ENCODE measurements at regions not wholly inside any gene's neighbourhood (a gene's known extent, or its start where the extent isn't known, plus 50 kb on each side); places are given as distances from the start of the nearest gene placed in this dataset.
A peak's percentile ranks its signal among the peaks of the same experiment; 100 is the strongest.

GRCh38 chr10:16120563-16120962, 260.3 kb upstream of the MINDY3 start:
- no peak for DNase-seq (ENCODE audit: low read depth in 1 of 2, low spot score in 2 of 2)
- ChIA-PET POLR2A (ENCODE audit: partially characterized antibody) (no interaction called here), CTCF (ENCODE audit: partially characterized antibody) (no interaction called here)
- H4K91ac ChIP-seq (replicated peaks; ENCODE audit: insufficient read length, low read length) = no peak overlapping the region
- no peak overlapping the region for H3K27ac ChIP-seq (ENCODE audit: low read depth, low read length)
- no peaks in the 10 kb centered on the region for H3K4me1 ChIP-seq (replicated peaks in 1 of 4; ENCODE audit: control insufficient read depth in 3 of 4, insufficient read depth in 4 of 4, low read length in 3 of 4)
- no peak overlapping the region for H2BK15ac ChIP-seq (ENCODE audit: low read length)
- H3K56ac ChIP-seq (replicated peaks; ENCODE audit: insufficient read length, low read depth, low read length) = no peak overlapping the region
- peak; percentile 28 for FAIRE-seq
- no peak overlapping the region for H3K23ac ChIP-seq (ENCODE audit: insufficient read length)
- no peak overlapping the region for H2BK12ac ChIP-seq (ENCODE audit: low read depth, low read length)
- no peak overlapping the region for H2AK5ac ChIP-seq (ENCODE audit: low read depth, low read length)
- no peak overlapping the region for H2BK120ac ChIP-seq (replicated peaks; ENCODE audit: low read depth, low read length)
- 83% methylated on average over 3 of the region's 3 CpGs; no CpG with 5 or more reads in 1 of the 2 experiments for WGBS, 2 experiments (ENCODE audit: extremely low coverage in 1 of 2, insufficient coverage in 1 of 2, insufficient read length in 1 of 2, insufficient replicate concordance in 2 of 2, low coverage in 1 of 2, low lambda C conversion rate in 2 of 2, missing lambda C conversion rate in 1 of 2)
- H3K23me2 ChIP-seq (ENCODE audit: low read depth, low read length) = no peaks in the 10 kb centered on the region
- H3K4me3 ChIP-seq (ENCODE audit: extremely low read depth in 1 of 4, insufficient read depth in 2 of 4, low read depth in 3 of 4, low read length in 4 of 4) = no peak overlapping the region
- H2BK20ac ChIP-seq (ENCODE audit: low read length) = no peak overlapping the region
- no peaks in the 10 kb centered on the region for H3K27me3 ChIP-seq (replicated peaks in 1 of 4; ENCODE audit: control insufficient read depth in 3 of 4, extremely low read depth in 1 of 4, insufficient read depth in 3 of 4, low read length in 3 of 4)
- H3K14ac ChIP-seq (ENCODE audit: insufficient read length) = no peak overlapping the region
- no peak overlapping the region for H4K5ac ChIP-seq (ENCODE audit: insufficient read length, low read depth, low read length)
- H4K8ac ChIP-seq (ENCODE audit: extremely low read depth, insufficient read depth, low read length) = no peak overlapping the region
- no peak overlapping the region for H2AFZ ChIP-seq (ENCODE audit: low read length)
- no peaks in the 10 kb centered on the region for H4K20me1 ChIP-seq (replicated peaks in 1 of 2; ENCODE audit: control insufficient read depth in 1 of 2, insufficient read depth in 2 of 2, low read length in 2 of 2)
- no peak overlapping the region for H3K18ac ChIP-seq (ENCODE audit: extremely low read depth, low read length)
- H3K4me2 ChIP-seq (ENCODE audit: insufficient read depth in 1 of 2, low read depth in 2 of 2, low read length in 2 of 2) = no peak overlapping the region
- TF ChIP-seq SP2 (IDR thresholded peaks at IDR 0.05; ENCODE audit: low read length) = no peak
- H3K9ac ChIP-seq (replicated peaks in 1 of 4; ENCODE audit: extremely low read depth in 1 of 4, low read depth in 3 of 4, low read length in 3 of 4) = no peak overlapping the region
- no peaks in the 10 kb centered on the region for H3K9me3 ChIP-seq (ENCODE audit: insufficient read depth in 2 of 2, low read depth in 1 of 2, low read length in 1 of 2)
- no peaks in the 10 kb centered on the region for H3K79me2 ChIP-seq (ENCODE audit: control insufficient read depth in 1 of 2, insufficient read depth in 2 of 2, low read length in 2 of 2)
- no peaks in the 10 kb centered on the region for H3K79me1 ChIP-seq (ENCODE audit: low read depth, low read length)
- H3K4ac ChIP-seq (replicated peaks; ENCODE audit: insufficient read length, low read depth, low read length) = no peak overlapping the region
- no peaks in the 10 kb centered on the region for H3K36me3 ChIP-seq (ENCODE audit: control insufficient read depth in 2 of 4, insufficient read depth in 4 of 4, low read length in 3 of 4)
- H2BK5ac ChIP-seq (ENCODE audit: low read depth, low read length) = no peak overlapping the region
